NCI-H526 (cell line): ENCODE measurements at regions not wholly inside any gene's neighbourhood (a gene's known extent, or its start where the extent isn't known, plus 50 kb on each side); places are given as distances from the start of the nearest gene placed in this dataset.
"Not testable (repeated sequence)": the region's sequence is repeated elsewhere in the genome, so short reads cannot be mapped to it uniquely, and the experiment has no call there.

Source experiments
- DNase-seq, 2 experiments: peaks; one replicate each; lab custom pipeline; 2025; lab: John Stamatoyannopoulos, UW

- not testable (repeated sequence) for DNase-seq
Measured at GRCh38 chr12:76292891-76293290, 55.3 kb downstream of the BBS10 start.

- not testable (repeated sequence) for DNase-seq
Measured at GRCh38 chr12:76292305-76292704, 55.9 kb downstream of the BBS10 start.

- DNase-seq, result no peak
Measured at GRCh38 chr12:76290963-76291859, 57.0 kb downstream of the BBS10 start.

GRCh38 chr12:76288218-76288617, 60.0 kb downstream of the BBS10 start:
- no peak for DNase-seq

GRCh38 chr12:76284816-76285750, 63.1 kb downstream of the BBS10 start:
- DNase-seq, result no peak

- no peak for DNase-seq
Measured at GRCh38 chr12:76282744-76283143, 65.5 kb downstream of the BBS10 start.

GRCh38 chr12:76277480-76277879, 70.7 kb downstream of the BBS10 start:
- no peak for DNase-seq

GRCh38 chr12:76276499-76277151, 71.6 kb downstream of the BBS10 start:
- no peak for DNase-seq

GRCh38 chr12:76275511-76276093, 72.6 kb downstream of the BBS10 start:
- no peak for DNase-seq

GRCh38 chr12:76274420-76275083, 73.7 kb downstream of the BBS10 start:
- no peak for DNase-seq

GRCh38 chr12:76272287-76272686, 75.9 kb downstream of the BBS10 start:
- no peak for DNase-seq

GRCh38 chr12:76270657-76271358, 77.4 kb downstream of the BBS10 start:
- DNase-seq, result no peak

- DNase-seq, result no peak
Measured at GRCh38 chr12:76268267-76268666, 79.9 kb downstream of the BBS10 start.

- DNase-seq, result no peak
Measured at GRCh38 chr12:76266797-76267196, 81.4 kb downstream of the BBS10 start.

- DNase-seq, result no peak
Measured at GRCh38 chr12:76265424-76266180, 82.6 kb downstream of the BBS10 start.

GRCh38 chr12:76264611-76265012, 83.6 kb downstream of the BBS10 start:
- DNase-seq, result no peak

- DNase-seq, result no peak
Measured at GRCh38 chr12:76263696-76264095, 84.5 kb downstream of the BBS10 start.

GRCh38 chr12:76260390-76260748, 87.8 kb downstream of the BBS10 start:
- no peak for DNase-seq

GRCh38 chr12:76259660-76260389, 88.4 kb downstream of the BBS10 start:
- DNase-seq, result no peak
